HCT116 (cell line): ENCODE measurements at regions not wholly inside any gene's neighbourhood (a gene's known extent, or its start where the extent isn't known, plus 50 kb on each side); places are given as distances from the start of the nearest gene placed in this dataset.

Source experiments
- ATAC-seq: fragments of 200-7000 bp; cut with Tn5 transposase; 2 replicates; pipeline ENCODE4 v1.9.1; 2020; ENCODE audit warnings: mild to moderate bottlenecking, moderate library complexity
- BruUV-seq: library from RNA; stranded (reverse); fragments of 400-500 nt; replicated peaks from 2 replicates; lab custom pipeline; 2021; lab: Mats Ljungman, UMichigan
- CTCF ChIA-PET: fragments of 300-600 bp; sonication (Branson Sonifier 250); formaldehyde crosslinking; loops from one replicate; lab custom pipeline; 2021; ENCODE audit warnings: antibody characterized with exemption; lab: Charles Lee
- POLR2A ChIA-PET: fragments of 300-600, 350-600 bp; sonication (Branson Sonifier 250); formaldehyde crosslinking; loops from one replicate; lab custom pipeline; 2021; ENCODE audit warnings: antibody characterized with exemption; lab: Charles Lee
- RAD21 ChIA-PET, 2 experiments: fragments of 300-600 bp; sonication (Branson Sonifier 250); formaldehyde crosslinking; loops; one replicate each; lab custom pipeline; 2023; ENCODE audit warnings: low total read pairs in 2 of 2; ENCODE audit not compliant: uncharacterized antibody in 2 of 2, unreplicated experiment in 2 of 2, low non-redundant PET in 1 of 2; lab: Charles Lee
- DNase-seq: peaks from one replicate; pipeline ENCODE4 v3.0.0-alpha.2; 2010; ENCODE audit warnings: low read depth, low spot score
- H2AFZ ChIP-seq: fragments of 200-600 bp; shearing (Covaris generic), sonication (generic); 2 replicates; pipeline ENCODE4 v1.6.1; 2017; ENCODE audit warnings: low read depth, mixed run types, mixed read lengths, antibody characterized with exemption, low read length; ENCODE audit not compliant: poor library complexity, severe bottlenecking
- H3K27ac ChIP-seq: 2 replicates; pipeline ENCODE4 v1.5.1; 2012; ENCODE audit warnings: low read depth, low read length
- H3K27me3 ChIP-seq: fragments of 200-600 bp; sonication (generic); 2 replicates; pipeline ENCODE4 v1.6.1; 2016; ENCODE audit warnings: mixed run types, low read length, mixed read lengths; ENCODE audit not compliant: insufficient read depth
- H3K36me3 ChIP-seq, 2 experiments: fragments of 200-500 bp in 1 of 2; fragments of 200-600 bp in 1 of 2; sonication (Bioruptor generic) in 1 of 2; sonication (generic) in 1 of 2; 2 replicates each; pipeline versions ENCODE4 v1.5.1 to v1.6.1; 2014 to 2016; ENCODE audit warnings: low read length in 2 of 2, inconsistent platforms in 1 of 2, mixed read lengths in 1 of 2, mixed run types in 1 of 2; ENCODE audit not compliant: insufficient read depth in 2 of 2, control insufficient read depth in 1 of 2
- H3K4me1 ChIP-seq, 2 experiments: fragments of 200-600 bp in 1 of 2; sonication (generic) in 1 of 2; 2 replicates each; pipeline versions ENCODE4 v1.5.1 to v1.6.1; 2012 to 2017; ENCODE audit warnings: low read length in 2 of 2, inconsistent platforms in 1 of 2, mild to moderate bottlenecking in 1 of 2, mixed read lengths in 1 of 2, mixed run types in 1 of 2, moderate library complexity in 1 of 2; ENCODE audit not compliant: insufficient read depth in 2 of 2, control insufficient read depth in 1 of 2
- H3K4me2 ChIP-seq: fragments of 200-600 bp; sonication (generic); 2 replicates; pipeline ENCODE4 v1.6.1; 2017; ENCODE audit warnings: mixed run types, low read length, mixed read lengths
- H3K4me3 ChIP-seq, 2 experiments: fragments of 200-600 bp in 1 of 2; sonication (generic) in 1 of 2; replicated peaks in 1 of 2; 2 replicates each; pipeline ENCODE4 v1.5.1; 2011 to 2016; ENCODE audit warnings: low read length in 2 of 2, control low read depth in 1 of 2, low read depth in 1 of 2, mild to moderate bottlenecking in 1 of 2, mixed read lengths in 1 of 2, mixed run types in 1 of 2
- H3K79me2 ChIP-seq: fragments of 200-600 bp; sonication (generic); 2 replicates; pipeline ENCODE4 v1.6.1; 2017; ENCODE audit warnings: mild to moderate bottlenecking, mixed run types, low read length, moderate library complexity, mixed read lengths; ENCODE audit not compliant: insufficient read depth
- H3K9ac ChIP-seq: fragments of 200-600 bp; sonication (generic); 2 replicates; pipeline ENCODE4 v1.6.1; 2016; ENCODE audit warnings: low read length, mixed read lengths
- H3K9me2 ChIP-seq: fragments of 200-600 bp; sonication (generic), shearing (Covaris generic); 2 replicates; pipeline ENCODE4 v1.6.1; 2017; ENCODE audit warnings: mixed run types, mild to moderate bottlenecking, moderate library complexity; ENCODE audit not compliant: insufficient read depth
- H3K9me3 ChIP-seq, 2 experiments: fragments of 200-500 bp in 1 of 2; fragments of 200-600 bp in 1 of 2; sonication (Bioruptor generic) in 1 of 2; sonication (generic) in 1 of 2; 2 replicates each; pipeline ENCODE4 v1.6.1; 2014 to 2017; ENCODE audit warnings: low read length in 2 of 2, mixed read lengths in 2 of 2, inconsistent platforms in 1 of 2, low read depth in 1 of 2, mild to moderate bottlenecking in 1 of 2, mixed run types in 1 of 2, moderate library complexity in 1 of 2; ENCODE audit not compliant: control insufficient read depth in 1 of 2, insufficient read depth in 1 of 2
- H4K20me1 ChIP-seq: fragments of 200-600 bp; sonication (generic), shearing (Covaris generic); 2 replicates; pipeline ENCODE4 v1.6.1; 2017; ENCODE audit warnings: mixed run types, mild to moderate bottlenecking, moderate library complexity; ENCODE audit not compliant: insufficient read depth
- CBX3 ChIP-seq: IDR thresholded peaks from 2 replicates; pipeline ENCODE4 v1.6.1; 2012; ENCODE audit warnings: low read depth
- CEBPB ChIP-seq: IDR thresholded peaks from 2 replicates; pipeline ENCODE4 v1.6.1; 2012; ENCODE audit warnings: low read depth
- EGR1 ChIP-seq: IDR thresholded peaks from 2 replicates; pipeline ENCODE4 v1.6.1; 2012; ENCODE audit warnings: low read depth
- EZH2 ChIP-seq: fragments of 200-600 bp; sonication (generic); IDR thresholded peaks from 2 replicates; pipeline ENCODE4 v1.6.1; 2017; ENCODE audit warnings: antibody characterized with exemption, mixed run types
- FOSL1 ChIP-seq: IDR thresholded peaks from 2 replicates; pipeline ENCODE4 v1.6.1; 2012; ENCODE audit warnings: low read depth
- JUND ChIP-seq: IDR thresholded peaks from 2 replicates; pipeline ENCODE4 v1.6.1; 2012
- RAD21 ChIP-seq: IDR thresholded peaks from 2 replicates; pipeline ENCODE4 v1.6.1; 2012; ENCODE audit warnings: low read depth, mild to moderate bottlenecking
- SIN3A ChIP-seq: IDR thresholded peaks from 2 replicates; pipeline ENCODE4 v1.6.1; 2012; ENCODE audit warnings: low read depth
- SP1 ChIP-seq: IDR thresholded peaks from 2 replicates; pipeline ENCODE4 v1.6.1; 2012; ENCODE audit warnings: low read depth
- SRF ChIP-seq: IDR thresholded peaks from 2 replicates; pipeline ENCODE4 v1.6.1; 2012; ENCODE audit warnings: low read depth
- TCF7L2 ChIP-seq: IDR thresholded peaks from 2 replicates; pipeline ENCODE4 v1.7.0; 2011; ENCODE audit warnings: borderline replicate concordance, inconsistent platforms; ENCODE audit not compliant: insufficient read depth, insufficient read length; ENCODE audit errors: extremely low read depth
- YY1 ChIP-seq: IDR thresholded peaks from 2 replicates; pipeline ENCODE4 v1.6.1; 2011; ENCODE audit warnings: low read length, low read depth, moderate library complexity, mild to moderate bottlenecking; ENCODE audit not compliant: insufficient replicate concordance; ENCODE audit errors: extremely low read depth
- ZFX ChIP-seq: fragments of 450-650 bp; IDR thresholded peaks from 2 replicates; pipeline ENCODE4 v1.6.1; 2017
- intact Hi-C: fragments of 100-400 bp; cut with micrococcal nuclease; formaldehyde crosslinking; loops from 2 replicates; pipeline ENCODE4 v1.10.0; 2022
- TF ChIP-seq, protein P1 (sequence below): IDR thresholded peaks from 2 replicates; pipeline ENCODE4 v1.6.1; 2012; ENCODE audit warnings: low read depth
- TF ChIP-seq, protein P2 (sequence below): IDR thresholded peaks from 2 replicates; pipeline ENCODE4 v1.6.1; 2012
- TF ChIP-seq, protein P3 (sequence below): IDR thresholded peaks from 2 replicates; pipeline ENCODE4 v1.6.1; 2012
- TF ChIP-seq, protein P4 (sequence below), 3 experiments: fragments of 200-600 bp in 1 of 3; sonication (generic) in 1 of 3; IDR thresholded peaks in 2 of 3; conservative IDR thresholded peaks in 1 of 3; 2 replicates each; pipeline ENCODE4 v1.5.1; 2012 to 2017; ENCODE audit warnings: low read depth in 2 of 3, low read length in 2 of 3, antibody characterized with exemption in 1 of 3, borderline replicate concordance in 1 of 3, control low read depth in 1 of 3, mild to moderate bottlenecking in 1 of 3, mixed read lengths in 1 of 3, mixed run types in 1 of 3, moderate library complexity in 1 of 3; ENCODE audit not compliant: insufficient read depth in 1 of 3

DNA sequence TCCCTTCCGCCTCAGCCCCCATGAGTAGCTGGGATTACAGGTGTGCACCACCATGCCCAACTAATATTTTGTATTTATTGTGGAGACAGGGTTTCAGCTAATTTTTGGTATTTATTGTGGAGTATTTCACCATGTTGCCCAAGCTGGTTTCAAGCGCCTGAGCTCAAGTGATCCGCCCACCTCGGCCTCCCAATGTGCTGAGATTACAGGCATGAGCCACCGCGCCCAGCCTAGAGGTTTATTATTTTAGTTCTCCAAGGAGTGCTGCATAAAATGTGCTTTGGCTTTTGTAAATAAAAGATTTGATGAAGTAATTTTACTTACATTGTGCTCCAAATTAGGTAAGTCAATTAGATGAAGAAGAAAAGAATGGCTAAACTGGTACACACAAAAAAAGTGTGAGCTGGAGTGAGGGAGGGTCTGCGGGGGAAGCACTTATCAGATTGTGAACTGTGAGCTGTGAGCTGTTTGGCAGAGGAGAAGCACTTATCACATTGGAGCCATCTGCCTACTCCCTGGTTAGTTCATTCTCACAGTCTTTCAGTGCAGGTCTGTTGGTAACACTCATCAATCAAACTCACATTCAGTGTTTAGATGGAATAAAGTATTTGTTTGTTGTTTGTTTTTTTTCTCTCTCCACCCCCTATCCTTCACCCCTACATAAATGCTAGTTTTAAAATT, 398.0 kb downstream of the EPHA7 start:
- intact Hi-C loops, result no loop called here
- H3K9me2 ChIP-seq, result no peaks in the 10 kb centered on the region
- ChIA-PET POLR2A (no interaction called here), RAD21 (no interaction called here), CTCF (no interaction called here)
- H3K9me3 ChIP-seq, result peaks cover 5 to 22% of the 10 kb centered on the region in 2 experiments; a peak in 2 of 4 replicates
- no peaks in the 10 kb centered on the region for H3K79me2 ChIP-seq
- H2AFZ ChIP-seq, result no peak overlapping the region
- no peak overlapping the region for H3K27ac ChIP-seq
- no peak overlapping the region for H3K4me3 ChIP-seq
- H4K20me1 ChIP-seq, result no peaks in the 10 kb centered on the region
- no peaks in the 10 kb centered on the region for H3K36me3 ChIP-seq
- no peaks in the 10 kb centered on the region for H3K27me3 ChIP-seq
- no peaks in the 10 kb centered on the region for H3K4me1 ChIP-seq
- BruUV-seq, result no TSS peak
- DNase-seq, result no peak
- TF ChIP-seq TCF7L2 (no peak), CBX3 (no peak), JUND (no peak), CEBPB (no peak), SRF (no peak), YY1 (no peak), EZH2 (no peak), EGR1 (no peak), SIN3A (no peak), SP1 (no peak), FOSL1 (no peak), ZFX (no peak), RAD21 (no peak)
- TF ChIP-seq, protein P1, sequence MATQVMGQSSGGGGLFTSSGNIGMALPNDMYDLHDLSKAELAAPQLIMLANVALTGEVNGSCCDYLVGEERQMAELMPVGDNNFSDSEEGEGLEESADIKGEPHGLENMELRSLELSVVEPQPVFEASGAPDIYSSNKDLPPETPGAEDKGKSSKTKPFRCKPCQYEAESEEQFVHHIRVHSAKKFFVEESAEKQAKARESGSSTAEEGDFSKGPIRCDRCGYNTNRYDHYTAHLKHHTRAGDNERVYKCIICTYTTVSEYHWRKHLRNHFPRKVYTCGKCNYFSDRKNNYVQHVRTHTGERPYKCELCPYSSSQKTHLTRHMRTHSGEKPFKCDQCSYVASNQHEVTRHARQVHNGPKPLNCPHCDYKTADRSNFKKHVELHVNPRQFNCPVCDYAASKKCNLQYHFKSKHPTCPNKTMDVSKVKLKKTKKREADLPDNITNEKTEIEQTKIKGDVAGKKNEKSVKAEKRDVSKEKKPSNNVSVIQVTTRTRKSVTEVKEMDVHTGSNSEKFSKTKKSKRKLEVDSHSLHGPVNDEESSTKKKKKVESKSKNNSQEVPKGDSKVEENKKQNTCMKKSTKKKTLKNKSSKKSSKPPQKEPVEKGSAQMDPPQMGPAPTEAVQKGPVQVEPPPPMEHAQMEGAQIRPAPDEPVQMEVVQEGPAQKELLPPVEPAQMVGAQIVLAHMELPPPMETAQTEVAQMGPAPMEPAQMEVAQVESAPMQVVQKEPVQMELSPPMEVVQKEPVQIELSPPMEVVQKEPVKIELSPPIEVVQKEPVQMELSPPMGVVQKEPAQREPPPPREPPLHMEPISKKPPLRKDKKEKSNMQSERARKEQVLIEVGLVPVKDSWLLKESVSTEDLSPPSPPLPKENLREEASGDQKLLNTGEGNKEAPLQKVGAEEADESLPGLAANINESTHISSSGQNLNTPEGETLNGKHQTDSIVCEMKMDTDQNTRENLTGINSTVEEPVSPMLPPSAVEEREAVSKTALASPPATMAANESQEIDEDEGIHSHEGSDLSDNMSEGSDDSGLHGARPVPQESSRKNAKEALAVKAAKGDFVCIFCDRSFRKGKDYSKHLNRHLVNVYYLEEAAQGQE, result no peak
- TF ChIP-seq, protein P2, sequence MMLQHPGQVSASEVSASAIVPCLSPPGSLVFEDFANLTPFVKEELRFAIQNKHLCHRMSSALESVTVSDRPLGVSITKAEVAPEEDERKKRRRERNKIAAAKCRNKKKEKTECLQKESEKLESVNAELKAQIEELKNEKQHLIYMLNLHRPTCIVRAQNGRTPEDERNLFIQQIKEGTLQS, result no peak
- TF ChIP-seq, protein P3, sequence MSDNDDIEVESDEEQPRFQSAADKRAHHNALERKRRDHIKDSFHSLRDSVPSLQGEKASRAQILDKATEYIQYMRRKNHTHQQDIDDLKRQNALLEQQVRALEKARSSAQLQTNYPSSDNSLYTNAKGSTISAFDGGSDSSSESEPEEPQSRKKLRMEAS, result no peak
- TF ChIP-seq, protein P4, sequence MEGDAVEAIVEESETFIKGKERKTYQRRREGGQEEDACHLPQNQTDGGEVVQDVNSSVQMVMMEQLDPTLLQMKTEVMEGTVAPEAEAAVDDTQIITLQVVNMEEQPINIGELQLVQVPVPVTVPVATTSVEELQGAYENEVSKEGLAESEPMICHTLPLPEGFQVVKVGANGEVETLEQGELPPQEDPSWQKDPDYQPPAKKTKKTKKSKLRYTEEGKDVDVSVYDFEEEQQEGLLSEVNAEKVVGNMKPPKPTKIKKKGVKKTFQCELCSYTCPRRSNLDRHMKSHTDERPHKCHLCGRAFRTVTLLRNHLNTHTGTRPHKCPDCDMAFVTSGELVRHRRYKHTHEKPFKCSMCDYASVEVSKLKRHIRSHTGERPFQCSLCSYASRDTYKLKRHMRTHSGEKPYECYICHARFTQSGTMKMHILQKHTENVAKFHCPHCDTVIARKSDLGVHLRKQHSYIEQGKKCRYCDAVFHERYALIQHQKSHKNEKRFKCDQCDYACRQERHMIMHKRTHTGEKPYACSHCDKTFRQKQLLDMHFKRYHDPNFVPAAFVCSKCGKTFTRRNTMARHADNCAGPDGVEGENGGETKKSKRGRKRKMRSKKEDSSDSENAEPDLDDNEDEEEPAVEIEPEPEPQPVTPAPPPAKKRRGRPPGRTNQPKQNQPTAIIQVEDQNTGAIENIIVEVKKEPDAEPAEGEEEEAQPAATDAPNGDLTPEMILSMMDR (IDR thresholded peaks at IDR 0.05 in 2 of 3, conservative IDR thresholded peaks at IDR 0.05 in 1 of 3; ENCODE audit: borderline replicate concordance in 1 of 3, insufficient read depth in 1 of 3, low read depth in 2 of 3, low read length in 2 of 3), result no peak
- ATAC-seq, result no peak
- no peak overlapping the region for H3K9ac ChIP-seq
- no peak overlapping the region for H3K4me2 ChIP-seq
